OCI-LY7 (cell line): ENCODE measurements at regions not wholly inside any gene's neighbourhood (a gene's known extent, or its start where the extent isn't known, plus 50 kb on each side); places are given as distances from the start of the nearest gene placed in this dataset.

ENCODE experiments used
- BruUV-seq: library from RNA; stranded (reverse); fragments of 400-500 nt; replicated peaks from 2 replicates; lab custom pipeline; 2021; lab: Mats Ljungman, UMichigan
- CTCF ChIA-PET: fragments of 300-600 bp; sonication (Branson Sonifier 250); formaldehyde crosslinking; loops from one replicate; lab custom pipeline; 2022; ENCODE audit warnings: antibody characterized with exemption; ENCODE audit not compliant: unreplicated experiment; lab: Charles Lee
- POLR2A ChIA-PET: fragments of 300-600 bp; sonication (Branson Sonifier 250); formaldehyde crosslinking; loops from one replicate; lab custom pipeline; 2022; ENCODE audit warnings: antibody characterized with exemption; lab: Charles Lee
- DNase-seq: peaks from one replicate; pipeline ENCODE4 v3.0.0-alpha.2; 2015; ENCODE audit warnings: low spot score
- H2AFZ ChIP-seq: fragments of 200-600 bp; sonication (generic), shearing (Covaris generic); 2 replicates; pipeline ENCODE4 v1.6.1; 2014; ENCODE audit warnings: mild to moderate bottlenecking, antibody characterized with exemption, low read length, moderate library complexity
- H3K27ac ChIP-seq: fragments of 200-600 bp; sonication (generic); 2 replicates; pipeline ENCODE4 v1.5.1; 2014; ENCODE audit warnings: mixed run types, low read depth, mild to moderate bottlenecking, moderate library complexity, low read length, inconsistent platforms; ENCODE audit not compliant: poor library complexity, severe bottlenecking
- H3K36me3 ChIP-seq: fragments of 200-600 bp; sonication (generic); 2 replicates; pipeline ENCODE4 v1.6.1; 2014; ENCODE audit warnings: mild to moderate bottlenecking, antibody characterized with exemption, low read length, moderate library complexity, mixed read lengths; ENCODE audit not compliant: insufficient read depth
- H3K4me1 ChIP-seq: fragments of 200-600 bp; sonication (generic); 2 replicates; pipeline ENCODE4 v1.5.1; 2014; ENCODE audit warnings: mild to moderate bottlenecking, low read length; ENCODE audit not compliant: insufficient read depth, poor library complexity, severe bottlenecking
- H3K4me2 ChIP-seq: fragments of 200-600 bp; sonication (generic); 2 replicates; pipeline ENCODE4 v1.6.1; 2014; ENCODE audit warnings: mild to moderate bottlenecking, low read length
- H3K4me3 ChIP-seq: fragments of 200-600 bp; sonication (generic); 2 replicates; pipeline ENCODE4 v1.5.1; 2014; ENCODE audit warnings: mild to moderate bottlenecking, low read depth, low read length; ENCODE audit not compliant: poor library complexity, severe bottlenecking
- H3K79me2 ChIP-seq: fragments of 200-600 bp; sonication (generic); 2 replicates; pipeline ENCODE4 v1.6.1; 2016; ENCODE audit warnings: low read depth, mild to moderate bottlenecking, low read length, moderate library complexity, mixed read lengths; ENCODE audit not compliant: insufficient read depth
- H3K9me2 ChIP-seq: fragments of 200-600 bp; sonication (generic); 2 replicates; pipeline ENCODE4 v1.6.1; 2016; ENCODE audit warnings: mild to moderate bottlenecking, low read length, mixed read lengths; ENCODE audit not compliant: insufficient read depth
- H3K9me3 ChIP-seq: fragments of 200-600 bp; sonication (generic); 2 replicates; pipeline ENCODE4 v1.6.1; 2014; ENCODE audit warnings: mild to moderate bottlenecking, mixed run types, low read length, mixed read lengths
- H4K20me1 ChIP-seq: fragments of 200-600 bp; sonication (generic); 2 replicates; pipeline ENCODE4 v1.6.1; 2014; ENCODE audit warnings: mild to moderate bottlenecking, antibody characterized with exemption, low read length, moderate library complexity, mixed read lengths; ENCODE audit not compliant: insufficient read depth
- CTCF ChIP-seq: fragments of 200-600 bp; sonication (generic); conservative IDR thresholded peaks from 2 replicates; pipeline ENCODE4 v1.5.1; 2014; ENCODE audit warnings: mild to moderate bottlenecking, antibody characterized with exemption, low read length, moderate library complexity, mixed read lengths
- EZH2phosphoT487 ChIP-seq: fragments of 200-600 bp; sonication (generic); IDR thresholded peaks from 2 replicates; pipeline ENCODE4 v1.6.1; 2018; ENCODE audit warnings: low read depth, borderline replicate concordance, mild to moderate bottlenecking, mixed run types, antibody characterized with exemption, low read length, moderate library complexity, mixed read lengths
- intact Hi-C: fragments of 100-400 bp; cut with micrococcal nuclease; formaldehyde crosslinking; loops from one replicate; pipeline ENCODE4 v1.10.0; 2022; ENCODE audit not compliant: unreplicated experiment

- intact Hi-C loops: no loop called here
- Histone ChIP-seq H3K4me2 (no peak overlapping the region), H3K27ac (no peak overlapping the region), H4K20me1 (no peaks in the 10 kb centered on the region), H3K79me2 (no peaks in the 10 kb centered on the region), H3K4me3 (no peak overlapping the region), H2AFZ (no peak overlapping the region), H3K4me1 (no peaks in the 10 kb centered on the region), H3K36me3 (no peaks in the 10 kb centered on the region), H3K9me3 (no peaks in the 10 kb centered on the region), H3K9me2 (no peaks in the 10 kb centered on the region)
- POLR2A ChIA-PET: interaction anchor here (0.8 kb wide), 1 partner anchor 968 kb away, joined by 3 read pairs; no protein-coding TSS in a partner anchor
- CTCF ChIA-PET: no interaction called here
- BruUV-seq: no TSS peak
- DNase-seq: no peak
- TF ChIP-seq EZH2phosphoT487: no peak
- no peak for TF ChIP-seq CTCF
Observed at GRCh38 chr18:61702007-61702406, 190.8 kb downstream of the RNF152 start.

GRCh38 chr18:61699397-61700110 is 193.3 kb downstream of the RNF152 start:
- no peaks in the 10 kb centered on the region for H3K9me2 ChIP-seq
- no peaks in the 10 kb centered on the region for H3K79me2 ChIP-seq
- no peak for TF ChIP-seq EZH2phosphoT487
- no peak for TF ChIP-seq CTCF
- H3K9me3 ChIP-seq: no peaks in the 10 kb centered on the region
- POLR2A ChIA-PET: no interaction called here
- intact Hi-C loops: no loop called here
- no peak overlapping the region for H3K4me3 ChIP-seq
- H2AFZ ChIP-seq: no peak overlapping the region
- no TSS peak for BruUV-seq
- H3K4me1 ChIP-seq: no peaks in the 10 kb centered on the region
- H4K20me1 ChIP-seq: no peaks in the 10 kb centered on the region
- H3K4me2 ChIP-seq: no peak overlapping the region
- no peak for DNase-seq
- CTCF ChIA-PET: no interaction called here
- H3K36me3 ChIP-seq: no peaks in the 10 kb centered on the region
- H3K27ac ChIP-seq: no peak overlapping the region

- DNase-seq: no peak
- Histone ChIP-seq H3K9me2 (no peaks in the 10 kb centered on the region), H3K79me2 (no peaks in the 10 kb centered on the region), H3K4me1 (no peaks in the 10 kb centered on the region), H3K9me3 (no peaks in the 10 kb centered on the region), H3K4me3 (no peak overlapping the region), H3K27ac (no peak overlapping the region), H2AFZ (no peak overlapping the region), H3K36me3 (no peaks in the 10 kb centered on the region), H3K4me2 (no peak overlapping the region), H4K20me1 (no peaks in the 10 kb centered on the region)
- intact Hi-C loops: no loop called here
- ChIA-PET POLR2A (interaction anchor here (0.5 kb wide), 1 partner anchor 11 kb away, joined by 3 read pairs; no protein-coding TSS in a partner anchor), CTCF (no interaction called here)
- no TSS peak for BruUV-seq
- no peak for TF ChIP-seq EZH2phosphoT487
- TF ChIP-seq CTCF: no peak
Observed at GRCh38 chr18:61697306-61697909, 195.4 kb downstream of the RNF152 start.
